NCI-H446 (cell line): ENCODE measurements at regions not wholly inside any gene's neighbourhood (a gene's known extent, or its start where the extent isn't known, plus 50 kb on each side); places are given as distances from the start of the nearest gene placed in this dataset.
"Not testable (repeated sequence)": the region's sequence is repeated elsewhere in the genome, so short reads cannot be mapped to it uniquely, and the experiment has no call there.

ENCODE experiments used
- DNase-seq, 2 experiments: peaks; one replicate each; lab custom pipeline; 2025; lab: John Stamatoyannopoulos, UW

DNA sequence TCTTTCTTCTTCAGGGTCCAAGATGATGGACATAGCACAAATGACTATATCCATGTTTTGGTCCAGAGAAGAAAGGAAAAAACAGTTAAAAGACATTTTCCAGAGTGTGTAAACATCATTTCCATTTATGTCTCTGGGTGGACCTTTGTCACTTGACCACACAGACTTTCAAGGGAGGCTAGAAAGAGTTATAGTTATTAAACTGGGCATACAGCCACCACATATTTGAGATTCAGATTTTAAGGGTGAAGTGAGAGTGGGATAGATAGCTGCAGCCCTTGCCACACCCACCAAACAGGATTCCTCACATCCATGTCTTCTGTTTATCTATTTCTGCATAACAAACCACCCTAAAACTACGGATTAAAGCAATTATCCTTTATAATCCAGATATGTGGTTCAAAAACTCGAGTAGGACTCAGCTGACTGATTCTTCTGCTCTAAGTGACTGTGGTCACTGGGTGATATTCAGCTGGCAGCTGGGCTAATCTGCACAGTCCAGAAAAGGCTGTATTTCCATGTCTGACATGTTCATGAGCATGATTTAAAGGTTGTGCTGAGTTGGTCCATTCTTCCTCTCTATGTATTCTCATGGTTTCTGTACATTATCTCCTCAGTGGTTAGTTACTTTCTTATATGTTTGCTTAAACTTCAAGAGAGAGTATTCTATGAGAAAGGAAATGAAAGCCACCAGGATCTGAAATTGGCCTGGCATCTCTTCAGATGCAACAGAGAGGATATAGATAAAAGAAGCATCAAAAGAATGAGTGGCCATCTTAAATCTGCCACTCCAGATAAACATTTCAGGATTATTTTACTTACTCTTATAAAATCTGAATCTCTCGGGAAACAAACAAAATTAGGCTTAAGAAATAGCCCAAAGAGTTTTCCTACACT lies 459.8 kb upstream of the CTSO start:
- no peak for DNase-seq

- DNase-seq: no peak
These were observed 457.9 kb upstream of the CTSO start for GRCh38 chr4:156411531-156411930.

- no peak for DNase-seq
These were observed 455.1 kb upstream of the CTSO start for GRCh38 chr4:156408749-156409148.

- DNase-seq: peak in 1 of 2 experiments; percentile 8
These were observed 447.7 kb upstream of the CTSO start for GRCh38 chr4:156401371-156401770.

DNA sequence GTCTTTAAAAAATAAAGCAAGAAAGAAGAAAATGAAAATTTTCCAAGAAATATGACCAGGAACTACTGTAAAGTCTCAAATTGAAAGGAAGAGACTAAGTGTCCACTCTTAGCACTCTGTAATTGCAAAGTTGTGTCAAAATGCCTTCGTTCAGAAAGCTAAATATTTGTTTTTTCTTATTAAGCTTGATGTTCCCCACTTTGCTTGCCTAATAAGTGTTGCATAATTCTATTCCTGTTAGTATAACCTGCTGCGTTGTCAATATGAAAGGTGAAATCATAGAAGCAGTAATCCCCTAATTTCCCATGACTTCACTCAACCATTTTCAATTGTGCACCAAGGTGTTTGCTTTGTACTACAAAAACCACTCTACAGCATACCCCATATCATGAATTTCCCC lies 442.9 kb upstream of the CTSO start:
- DNase-seq: no peak

GRCh38 chr4:156391325-156391653 lies 437.6 kb upstream of the CTSO start:
- DNase-seq: no peak

DNA sequence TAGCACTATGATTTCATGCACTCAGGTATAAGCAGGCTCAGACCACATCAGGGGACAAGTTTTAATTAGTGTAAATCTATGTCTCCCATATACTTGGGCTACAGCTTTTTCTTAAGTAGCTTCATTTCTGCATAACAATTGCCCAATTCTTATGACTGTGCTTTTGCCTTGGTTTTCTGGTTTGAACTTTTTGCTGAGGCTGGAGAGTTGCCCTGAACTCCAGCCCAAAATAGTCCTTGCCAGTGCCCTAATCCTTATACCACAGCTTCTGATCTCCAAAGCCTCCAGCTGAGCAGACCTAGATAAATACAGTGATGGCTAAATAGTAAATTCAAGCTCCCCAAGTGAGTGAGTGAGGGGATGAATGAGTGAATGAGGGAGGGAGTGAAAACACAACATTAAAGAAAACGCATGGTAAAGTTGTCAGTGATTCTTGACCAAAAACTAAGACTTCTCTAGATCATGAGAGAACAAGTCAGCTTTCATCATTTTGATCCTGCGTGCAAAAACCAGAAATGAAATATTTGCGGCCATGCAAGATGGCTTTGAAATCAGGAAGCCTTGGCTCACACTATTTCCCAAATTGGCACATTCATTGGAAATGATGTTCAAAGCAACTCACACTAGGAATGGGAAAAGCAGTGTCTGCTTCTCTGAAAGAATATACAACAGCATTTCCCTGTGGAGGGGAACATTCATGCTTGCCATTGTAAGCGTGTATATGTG lies 437.1 kb upstream of the CTSO start:
- DNase-seq: peak in 1 of 2 experiments; percentile 9

- no peak for DNase-seq
These were observed 435.2 kb upstream of the CTSO start for GRCh38 chr4:156388826-156389225.

DNA sequence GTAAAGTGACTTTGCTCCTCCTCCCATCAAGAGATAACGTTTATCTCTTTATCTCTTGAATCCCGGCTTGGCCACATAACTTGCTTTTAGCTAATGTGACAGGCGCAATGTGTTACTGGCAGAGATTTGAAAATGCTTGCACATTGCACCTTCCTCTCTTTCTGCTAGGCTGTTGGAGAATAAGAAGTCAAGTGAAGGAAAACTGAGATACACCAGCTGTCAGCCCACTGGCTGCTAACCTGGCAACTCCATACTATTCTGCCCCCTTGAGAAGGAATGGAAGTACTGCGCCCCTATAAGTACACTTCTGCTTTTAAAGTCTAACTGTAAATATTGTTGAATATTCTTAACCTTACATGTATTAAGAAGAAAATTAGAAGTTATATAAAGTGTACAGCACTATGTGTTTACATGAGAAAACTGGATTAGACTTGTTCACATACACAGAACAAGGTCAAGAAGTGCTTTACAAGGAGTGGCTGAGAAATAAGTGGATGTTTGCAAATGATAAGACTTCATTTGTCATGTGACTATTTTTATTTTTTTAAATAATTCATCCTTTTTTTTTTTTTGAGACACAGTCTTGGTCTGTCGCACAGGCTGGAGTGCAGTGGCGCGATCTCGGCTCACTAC lies 424.5 kb upstream of the CTSO start:
- DNase-seq: peak in 1 of 2 experiments; percentile 61

DNA sequence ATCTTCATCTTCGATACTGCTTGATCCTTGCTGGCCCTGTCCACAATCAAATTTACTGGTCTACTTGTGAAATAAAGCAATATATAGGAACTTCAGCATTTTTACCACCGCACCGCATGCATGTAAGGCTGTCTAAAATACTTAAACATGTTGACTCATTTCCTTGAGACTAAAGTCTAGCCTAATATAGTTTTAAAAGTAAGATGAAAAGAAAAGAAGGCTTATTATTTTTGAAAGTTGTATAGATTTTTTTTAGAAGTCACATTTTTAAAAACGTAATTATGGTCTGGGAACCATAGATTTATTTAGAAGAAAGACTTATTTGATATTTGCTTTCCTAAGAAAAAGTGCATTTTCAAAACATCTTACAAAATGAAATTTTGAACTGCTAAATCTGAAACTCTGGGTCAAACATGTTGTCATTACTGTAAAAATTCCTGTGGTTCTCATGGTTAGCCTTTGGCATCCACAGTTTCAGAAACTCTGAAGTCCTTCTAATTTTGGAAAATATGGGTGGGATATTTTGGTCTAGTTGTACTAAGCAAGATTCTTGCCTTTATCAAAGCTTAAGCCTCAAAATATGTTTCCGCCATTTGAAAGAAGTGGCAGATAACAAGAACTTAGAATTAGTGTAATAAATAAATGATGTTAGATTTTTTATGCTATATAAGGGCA lies 423.5 kb upstream of the CTSO start:
- no peak for DNase-seq

DNA sequence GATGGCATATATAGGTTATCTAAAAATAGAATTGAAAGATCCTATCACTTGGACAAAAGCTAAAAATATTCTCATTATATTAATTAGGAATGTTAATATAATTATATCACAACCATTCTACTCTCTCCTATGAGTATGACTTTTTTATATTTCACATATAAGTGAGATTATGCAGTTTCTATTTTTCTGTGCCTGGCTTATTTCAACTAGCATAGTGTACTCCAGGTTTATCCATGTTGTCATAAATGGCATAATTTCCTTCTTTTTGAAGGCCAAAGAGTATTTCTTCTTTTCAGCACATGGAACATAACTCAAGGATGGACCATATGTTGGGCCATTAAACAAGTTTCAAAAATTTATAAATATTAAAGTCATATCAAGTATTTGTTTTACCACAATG lies 421.2 kb upstream of the CTSO start:
- DNase-seq: no peak

GRCh38 chr4:156374069-156374468 lies 420.4 kb upstream of the CTSO start:
- no peak for DNase-seq

GRCh38 chr4:156367502-156367901 lies 413.8 kb upstream of the CTSO start:
- DNase-seq: not testable (repeated sequence)

DNA sequence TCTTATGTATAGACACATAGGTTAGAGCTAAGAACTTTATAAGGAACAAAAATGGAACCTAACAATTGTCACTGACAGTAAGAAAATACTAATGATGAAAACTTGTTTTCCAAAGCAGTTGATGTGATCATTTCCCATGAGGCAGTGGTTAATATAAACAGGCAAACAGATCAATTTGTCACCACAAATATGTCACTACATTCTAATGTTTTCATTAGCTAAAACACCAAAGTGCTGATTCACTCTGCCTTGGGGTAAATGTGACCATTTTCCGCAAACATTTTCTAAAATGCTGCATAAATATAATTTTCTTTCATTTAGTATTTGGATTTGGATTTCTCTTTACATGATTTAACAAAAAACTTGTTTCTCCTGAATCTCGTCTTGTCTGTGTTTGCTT lies 408.9 kb upstream of the CTSO start:
- DNase-seq: no peak

DNA sequence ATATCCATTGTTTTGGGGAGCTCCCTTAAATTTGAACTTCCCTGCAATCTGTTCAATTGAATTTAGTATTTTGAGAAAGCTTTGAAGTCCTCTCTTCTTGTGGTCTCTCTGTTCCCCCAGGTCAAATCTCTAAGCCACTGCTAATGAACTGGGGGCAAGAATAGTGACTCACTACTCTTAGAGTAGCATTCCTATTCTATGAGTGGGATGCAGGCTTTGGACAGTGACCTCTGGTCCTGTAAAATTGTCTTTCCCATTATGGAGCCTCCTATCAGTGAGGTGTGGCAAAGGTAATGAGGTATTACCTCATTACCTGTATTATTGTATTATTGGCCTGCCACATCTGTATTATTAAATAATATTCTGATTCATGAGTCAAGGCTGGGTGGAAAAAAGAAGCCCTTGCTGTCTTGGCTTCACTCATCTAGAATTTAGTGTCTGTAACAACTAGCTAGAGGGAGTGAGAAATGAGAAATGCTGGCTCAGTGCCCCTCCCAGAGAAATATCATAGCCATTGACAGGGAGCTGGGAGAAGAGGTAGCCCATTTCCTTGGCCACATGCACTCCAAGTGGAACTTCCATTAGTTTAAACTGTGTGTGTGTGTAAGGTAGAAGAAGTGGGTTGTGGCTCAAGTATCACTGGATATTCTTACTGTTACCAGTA lies 393.9 kb upstream of the CTSO start:
- DNase-seq: no peak

- DNase-seq: no peak
These were observed 393.3 kb upstream of the CTSO start for GRCh38 chr4:156346959-156347385.

GRCh38 chr4:156344397-156344796 lies 390.7 kb upstream of the CTSO start:
- DNase-seq: no peak

DNA sequence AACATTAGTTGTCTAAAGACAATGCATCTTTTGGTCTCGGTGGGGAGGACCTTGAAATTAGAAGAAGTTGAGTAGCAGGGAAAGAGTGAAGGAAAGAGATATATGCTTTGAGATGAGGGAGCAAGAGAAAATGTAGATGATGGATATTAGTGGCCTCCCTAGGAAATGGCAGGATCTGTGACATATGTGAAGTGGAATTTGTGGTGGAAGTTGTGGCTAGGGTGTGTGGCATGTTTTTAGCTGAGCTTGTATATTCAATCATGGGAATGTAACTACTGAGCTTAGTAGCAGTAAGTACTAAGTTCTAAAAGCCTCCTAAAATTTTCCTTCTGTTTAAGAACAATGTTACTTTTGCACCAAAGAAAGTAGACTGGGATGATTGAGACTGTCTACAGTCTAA lies 382.8 kb upstream of the CTSO start:
- DNase-seq: no peak

DNA sequence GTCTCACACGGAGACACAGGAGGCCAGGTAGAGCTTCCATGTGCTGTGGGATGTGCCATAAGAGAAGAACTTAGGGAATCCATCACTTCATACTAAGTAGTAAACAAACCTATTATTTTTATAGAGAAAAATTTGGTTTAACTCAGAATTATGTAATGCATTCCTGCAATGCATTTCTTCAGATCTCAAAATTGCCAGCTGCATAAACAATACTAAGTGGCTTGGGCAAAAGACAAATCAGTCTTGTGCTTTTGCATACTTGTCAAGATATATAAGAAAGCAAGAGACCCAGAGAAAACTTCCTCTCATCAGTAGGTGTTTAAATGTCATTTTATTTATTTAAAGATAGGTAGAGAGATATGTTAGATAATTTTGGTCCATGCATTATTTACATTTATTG lies 382.1 kb upstream of the CTSO start:
- DNase-seq: no peak

- no peak for DNase-seq
These were observed 376.9 kb upstream of the CTSO start for GRCh38 chr4:156330436-156331031.

DNA sequence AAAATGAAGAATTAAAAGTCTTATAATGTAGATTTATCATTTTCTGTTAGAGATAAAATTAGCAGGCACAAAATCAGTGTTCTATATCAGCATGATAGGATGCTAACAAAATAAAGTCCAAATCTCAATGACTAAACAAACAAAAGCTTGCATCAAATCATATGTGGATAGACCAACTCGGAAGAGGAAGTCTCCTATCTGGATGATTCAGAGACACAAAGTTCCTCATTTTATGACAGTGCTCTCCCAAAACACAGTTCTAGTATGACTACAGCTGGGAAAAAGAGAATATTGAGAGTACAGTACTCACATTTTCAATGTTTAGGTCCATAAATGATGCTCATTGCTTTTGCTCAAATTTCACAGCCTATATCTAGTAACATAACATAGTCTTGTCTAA lies 376.1 kb upstream of the CTSO start:
- no peak for DNase-seq
